Panc1 (cell line): ENCODE measurements at regions not wholly inside any gene's neighbourhood (a gene's known extent, or its start where the extent isn't known, plus 50 kb on each side); places are given as distances from the start of the nearest gene placed in this dataset.

Experiments
- ATAC-seq: fragments of 200-7000 bp; cut with Tn5 transposase; 2 replicates; pipeline ENCODE4 v1.9.1; 2020; ENCODE audit warnings: mild to moderate bottlenecking, moderate library complexity
- BruUV-seq: library from RNA; stranded (reverse); fragments of 400-500 nt; replicated peaks from 2 replicates; lab custom pipeline; 2021; lab: Mats Ljungman, UMichigan
- CTCF ChIA-PET: fragments of 300-600 bp; sonication (Branson Sonifier 250); formaldehyde crosslinking; loops from one replicate; lab custom pipeline; 2022; ENCODE audit warnings: antibody characterized with exemption; lab: Charles Lee
- POLR2A ChIA-PET: fragments of 300-600 bp; sonication (Branson Sonifier 250); formaldehyde crosslinking; loops from one replicate; lab custom pipeline; 2022; ENCODE audit warnings: antibody characterized with exemption; lab: Charles Lee
- DNase-seq: peaks from one replicate; pipeline ENCODE4 v3.0.0-alpha.2; 2010; ENCODE audit warnings: low read depth, low spot score
- H3K27ac ChIP-seq: 2 replicates; pipeline ENCODE4 v1.5.1; 2011; ENCODE audit warnings: mild to moderate bottlenecking, low read length, inconsistent platforms
- H3K27me3 ChIP-seq: fragments of 200-500 bp; sonication (Bioruptor generic); 2 replicates; pipeline ENCODE4 v1.6.0; 2014; ENCODE audit warnings: low read length, inconsistent platforms; ENCODE audit not compliant: control insufficient read depth, insufficient read depth
- H3K36me3 ChIP-seq: fragments of 200-500 bp; sonication (Bioruptor generic); 2 replicates; pipeline ENCODE4 v1.5.1; 2014; ENCODE audit warnings: inconsistent platforms, mild to moderate bottlenecking, low read length, moderate library complexity; ENCODE audit not compliant: control insufficient read depth, insufficient read depth
- H3K4me1 ChIP-seq: 2 replicates; pipeline ENCODE4 v1.5.1; 2011; ENCODE audit warnings: inconsistent platforms, mild to moderate bottlenecking, low read length, moderate library complexity; ENCODE audit not compliant: control insufficient read depth, insufficient read depth
- H3K4me3 ChIP-seq, 2 experiments: 2 replicates each; pipeline ENCODE4 v1.5.1; 2011 to 2012; ENCODE audit warnings: low read depth in 2 of 2, low read length in 2 of 2, mild to moderate bottlenecking in 2 of 2, inconsistent platforms in 1 of 2, moderate library complexity in 1 of 2
- H3K9me3 ChIP-seq: fragments of 200-500 bp; sonication (Bioruptor generic); 2 replicates; pipeline ENCODE4 v1.5.1; 2014; ENCODE audit warnings: low read depth, mild to moderate bottlenecking, inconsistent platforms, low read length, moderate library complexity; ENCODE audit not compliant: control insufficient read depth, insufficient read depth
- POLR2AphosphoS5 ChIP-seq: IDR thresholded peaks from 2 replicates; pipeline ENCODE4 v1.6.1; 2012; ENCODE audit warnings: mild to moderate bottlenecking, low read depth, low read length, moderate library complexity
- SIN3A ChIP-seq: IDR thresholded peaks from 2 replicates; pipeline ENCODE4 v1.6.1; 2012; ENCODE audit warnings: low read depth, mild to moderate bottlenecking, low read length, moderate library complexity, borderline replicate concordance; ENCODE audit not compliant: insufficient read depth
- TCF7L2 ChIP-seq: IDR thresholded peaks from 2 replicates; pipeline ENCODE4 v1.6.1; 2011; ENCODE audit warnings: mild to moderate bottlenecking, low read depth, low read length, inconsistent platforms
- in situ Hi-C: cut with HindIII; loops from 2 replicates; pipeline ENCODE4 v1.10.0; 2016; ENCODE audit warnings: low sequenced_read_pairs, low pct_unique_long_range_greater_than_20kb
- intact Hi-C: fragments of 100-400 bp; cut with micrococcal nuclease; formaldehyde crosslinking; loops from one replicate; pipeline ENCODE4 v1.10.0; 2022; ENCODE audit not compliant: unreplicated experiment
- TF ChIP-seq, protein P1 (sequence below): fragments of 450-650 bp; IDR thresholded peaks from 2 replicates; pipeline ENCODE4 v1.5.1; 2017; ENCODE audit warnings: mild to moderate bottlenecking
- TF ChIP-seq, protein P2 (sequence below), 2 experiments: IDR thresholded peaks; 2 replicates each; pipeline ENCODE4 v1.6.1; 2011 to 2012; ENCODE audit warnings: low read depth in 2 of 2, control low read depth in 1 of 2, low read length in 1 of 2, mild to moderate bottlenecking in 1 of 2, moderate library complexity in 1 of 2; ENCODE audit not compliant: insufficient read depth in 1 of 2

DNA sequence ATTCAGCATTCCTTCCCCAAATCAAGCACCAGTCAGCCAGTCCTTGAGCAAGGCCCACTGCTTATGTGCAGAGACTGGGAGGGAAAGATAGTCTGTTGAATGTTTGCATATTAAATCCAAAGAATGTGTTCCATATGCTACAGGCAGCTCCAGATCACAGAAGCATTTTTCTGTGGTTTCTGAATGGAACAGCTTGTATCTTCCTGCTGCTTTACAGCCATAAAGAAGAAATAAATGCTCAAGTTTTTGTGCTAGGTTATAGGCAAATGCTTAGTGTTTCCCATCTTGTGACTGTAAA is 310.3 kb downstream of the TRIM36 start:
- BruUV-seq = no TSS peak

DNA sequence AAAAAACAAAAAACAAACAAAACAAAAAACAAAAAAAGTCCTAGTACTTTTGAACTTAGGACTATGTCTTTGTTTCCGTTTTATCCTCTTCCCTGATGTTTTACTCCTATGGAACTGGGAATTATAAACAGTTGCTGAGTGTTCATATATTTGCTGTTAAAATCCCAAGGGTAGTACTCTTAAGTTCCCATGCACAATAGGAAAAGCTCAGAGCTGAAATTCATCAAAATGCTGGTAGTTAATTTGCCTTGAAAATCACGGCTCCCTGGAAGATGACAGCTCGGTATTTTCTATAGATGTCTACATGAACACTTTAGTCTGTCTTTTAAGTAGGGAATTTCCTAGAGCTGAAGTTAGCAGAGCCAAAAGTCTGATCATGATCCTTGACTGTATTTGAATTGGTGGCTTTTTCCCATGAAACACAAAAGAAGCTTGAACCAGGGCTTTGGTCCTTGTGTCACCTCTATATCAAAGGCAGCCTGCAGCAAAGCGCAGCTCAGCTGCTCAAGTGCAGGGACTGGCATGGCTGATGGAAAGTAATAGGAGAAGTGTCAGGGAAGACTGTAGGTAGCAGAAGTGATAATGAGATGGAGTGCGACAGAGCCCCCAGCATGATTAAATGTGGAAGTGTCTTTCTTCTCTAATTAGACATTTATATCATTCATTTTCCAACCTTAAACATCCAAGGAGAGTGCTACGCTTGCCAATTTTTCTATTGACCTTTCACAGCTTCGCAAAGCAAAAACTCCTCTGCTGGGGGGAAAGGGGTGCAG is 310.9 kb downstream of the TRIM36 start:
- no peak for DNase-seq
- no peaks in the 10 kb centered on the region for H3K36me3 ChIP-seq
- H3K9me3 ChIP-seq = no peaks in the 10 kb centered on the region
- TF ChIP-seq SIN3A (no peak), TCF7L2 (no peak), POLR2AphosphoS5 (no peak)
- TF ChIP-seq, protein P1, sequence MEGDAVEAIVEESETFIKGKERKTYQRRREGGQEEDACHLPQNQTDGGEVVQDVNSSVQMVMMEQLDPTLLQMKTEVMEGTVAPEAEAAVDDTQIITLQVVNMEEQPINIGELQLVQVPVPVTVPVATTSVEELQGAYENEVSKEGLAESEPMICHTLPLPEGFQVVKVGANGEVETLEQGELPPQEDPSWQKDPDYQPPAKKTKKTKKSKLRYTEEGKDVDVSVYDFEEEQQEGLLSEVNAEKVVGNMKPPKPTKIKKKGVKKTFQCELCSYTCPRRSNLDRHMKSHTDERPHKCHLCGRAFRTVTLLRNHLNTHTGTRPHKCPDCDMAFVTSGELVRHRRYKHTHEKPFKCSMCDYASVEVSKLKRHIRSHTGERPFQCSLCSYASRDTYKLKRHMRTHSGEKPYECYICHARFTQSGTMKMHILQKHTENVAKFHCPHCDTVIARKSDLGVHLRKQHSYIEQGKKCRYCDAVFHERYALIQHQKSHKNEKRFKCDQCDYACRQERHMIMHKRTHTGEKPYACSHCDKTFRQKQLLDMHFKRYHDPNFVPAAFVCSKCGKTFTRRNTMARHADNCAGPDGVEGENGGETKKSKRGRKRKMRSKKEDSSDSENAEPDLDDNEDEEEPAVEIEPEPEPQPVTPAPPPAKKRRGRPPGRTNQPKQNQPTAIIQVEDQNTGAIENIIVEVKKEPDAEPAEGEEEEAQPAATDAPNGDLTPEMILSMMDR = no peak
- no peak overlapping the region for H3K4me3 ChIP-seq
- intact Hi-C loops = no loop called here
- no peak overlapping the region for H3K27ac ChIP-seq
- no peak for ATAC-seq
- CTCF ChIA-PET = no interaction called here
- no peaks in the 10 kb centered on the region for H3K4me1 ChIP-seq
- no TSS peak for BruUV-seq
- no peaks in the 10 kb centered on the region for H3K27me3 ChIP-seq
- in situ Hi-C loops = no loop called here
- POLR2A ChIA-PET = no interaction called here

More for the DNA sequence above, 310.3 kb downstream of the TRIM36 start:
- intact Hi-C loops (no loop called here), in situ Hi-C loops (no loop called here)
- CTCF ChIA-PET = no interaction called here
- TF ChIP-seq SIN3A = no peak
- no peak for TF ChIP-seq TCF7L2
- TF ChIP-seq, protein P1 = no peak
- TF ChIP-seq POLR2AphosphoS5 = no peak
- TF ChIP-seq, protein P2, sequence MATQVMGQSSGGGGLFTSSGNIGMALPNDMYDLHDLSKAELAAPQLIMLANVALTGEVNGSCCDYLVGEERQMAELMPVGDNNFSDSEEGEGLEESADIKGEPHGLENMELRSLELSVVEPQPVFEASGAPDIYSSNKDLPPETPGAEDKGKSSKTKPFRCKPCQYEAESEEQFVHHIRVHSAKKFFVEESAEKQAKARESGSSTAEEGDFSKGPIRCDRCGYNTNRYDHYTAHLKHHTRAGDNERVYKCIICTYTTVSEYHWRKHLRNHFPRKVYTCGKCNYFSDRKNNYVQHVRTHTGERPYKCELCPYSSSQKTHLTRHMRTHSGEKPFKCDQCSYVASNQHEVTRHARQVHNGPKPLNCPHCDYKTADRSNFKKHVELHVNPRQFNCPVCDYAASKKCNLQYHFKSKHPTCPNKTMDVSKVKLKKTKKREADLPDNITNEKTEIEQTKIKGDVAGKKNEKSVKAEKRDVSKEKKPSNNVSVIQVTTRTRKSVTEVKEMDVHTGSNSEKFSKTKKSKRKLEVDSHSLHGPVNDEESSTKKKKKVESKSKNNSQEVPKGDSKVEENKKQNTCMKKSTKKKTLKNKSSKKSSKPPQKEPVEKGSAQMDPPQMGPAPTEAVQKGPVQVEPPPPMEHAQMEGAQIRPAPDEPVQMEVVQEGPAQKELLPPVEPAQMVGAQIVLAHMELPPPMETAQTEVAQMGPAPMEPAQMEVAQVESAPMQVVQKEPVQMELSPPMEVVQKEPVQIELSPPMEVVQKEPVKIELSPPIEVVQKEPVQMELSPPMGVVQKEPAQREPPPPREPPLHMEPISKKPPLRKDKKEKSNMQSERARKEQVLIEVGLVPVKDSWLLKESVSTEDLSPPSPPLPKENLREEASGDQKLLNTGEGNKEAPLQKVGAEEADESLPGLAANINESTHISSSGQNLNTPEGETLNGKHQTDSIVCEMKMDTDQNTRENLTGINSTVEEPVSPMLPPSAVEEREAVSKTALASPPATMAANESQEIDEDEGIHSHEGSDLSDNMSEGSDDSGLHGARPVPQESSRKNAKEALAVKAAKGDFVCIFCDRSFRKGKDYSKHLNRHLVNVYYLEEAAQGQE (IDR thresholded peaks at IDR 0.05; ENCODE audit: insufficient read depth in 1 of 2, low read depth in 2 of 2, low read length in 1 of 2) = no peak
- H3K4me3 ChIP-seq = no peak overlapping the region
- ATAC-seq (no peak), DNase-seq (no peak)
- no peaks in the 10 kb centered on the region for H3K9me3 ChIP-seq
- H3K27ac ChIP-seq = no peak overlapping the region
- no peaks in the 10 kb centered on the region for H3K36me3 ChIP-seq
- H3K4me1 ChIP-seq = no peaks in the 10 kb centered on the region
- POLR2A ChIA-PET = no interaction called here
- H3K27me3 ChIP-seq = no peaks in the 10 kb centered on the region
